NCI-H748 (cell line): ENCODE measurements at regions not wholly inside any gene's neighbourhood (a gene's known extent, or its start where the extent isn't known, plus 50 kb on each side); places are given as distances from the start of the nearest gene placed in this dataset.

ENCODE experiments used
- DNase-seq: peaks from one replicate; lab custom pipeline; 2025; ENCODE audit not compliant: unreplicated experiment; lab: John Stamatoyannopoulos, UW

DNA sequence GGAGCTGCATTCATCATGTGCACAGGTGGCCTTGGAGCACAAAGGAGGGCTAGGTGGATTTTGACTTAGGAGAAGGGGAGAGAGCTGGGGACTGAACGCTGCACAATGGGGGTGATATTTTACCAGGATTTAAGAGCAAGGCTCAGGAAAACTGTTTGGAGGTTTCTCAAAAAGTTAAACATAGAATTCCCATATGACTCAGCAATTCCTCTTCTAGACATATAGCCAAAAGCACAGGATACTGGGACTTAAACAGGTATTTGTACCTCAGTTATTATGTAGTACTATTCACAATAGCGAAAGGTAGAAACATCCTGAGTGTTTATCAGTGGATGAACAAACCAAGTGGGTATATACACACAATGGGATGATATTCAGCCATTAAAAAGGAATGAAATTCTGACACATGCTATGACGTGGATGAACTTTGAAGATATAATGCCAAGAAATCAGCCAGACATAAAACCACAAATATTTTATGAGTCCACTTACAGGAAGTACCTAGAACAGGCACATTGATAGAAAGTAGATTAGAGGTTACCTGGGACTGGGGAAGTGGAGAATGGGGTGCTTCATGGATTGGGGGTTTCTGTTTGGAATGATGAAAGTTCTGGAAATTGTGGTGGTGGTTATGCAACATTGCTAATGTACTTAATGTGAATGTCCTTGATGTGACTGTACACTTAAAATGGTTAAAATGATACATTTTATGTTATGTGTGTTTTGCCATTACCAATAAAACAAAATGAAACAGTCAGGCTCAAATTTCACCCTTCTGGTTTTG is 216.9 kb downstream of the HAUS1 start:
- DNase-seq: no peak

DNA sequence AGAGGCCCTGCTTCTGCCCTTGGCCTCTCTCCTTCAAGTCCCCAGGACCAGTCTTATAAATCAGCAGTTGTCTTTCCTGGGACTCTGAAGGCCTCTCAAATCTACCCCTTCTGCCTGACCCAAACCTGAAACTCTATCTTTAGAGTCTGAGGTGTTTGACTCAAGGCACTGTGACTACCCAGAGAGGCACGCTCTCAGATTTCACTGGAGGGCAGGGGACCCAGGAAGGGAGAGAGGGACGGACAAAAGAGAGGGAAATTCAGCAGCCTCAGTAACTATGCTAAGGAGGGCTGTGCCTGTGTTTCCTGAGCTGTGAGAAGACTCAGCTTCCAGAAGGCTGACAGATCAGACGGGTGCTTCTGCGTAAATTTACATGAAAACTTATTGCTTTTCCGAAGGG is 217.8 kb downstream of the HAUS1 start:
- DNase-seq: no peak

DNA sequence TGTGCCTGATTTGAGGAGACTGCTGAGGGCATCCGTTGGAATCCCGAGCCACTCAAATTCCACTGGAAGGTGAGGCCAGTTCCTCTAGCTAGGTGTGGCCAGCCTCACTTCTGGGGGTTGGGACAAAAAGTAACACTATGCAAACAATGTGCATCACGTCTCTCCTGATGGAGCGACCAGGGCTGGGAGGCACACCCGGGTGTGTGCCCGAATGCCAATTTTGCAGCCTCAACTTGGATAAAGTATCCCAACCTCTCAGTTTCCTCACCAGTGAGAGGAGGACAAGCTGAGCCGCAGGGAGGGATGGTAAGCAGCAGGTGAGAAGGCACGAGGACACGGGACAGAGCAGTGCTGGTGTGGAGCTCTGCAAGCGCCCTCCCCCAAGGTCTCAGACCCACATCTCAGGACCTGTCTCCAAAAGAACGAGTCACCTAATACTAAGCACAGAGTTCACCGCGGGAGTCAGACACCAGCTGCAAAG is 218.3 kb downstream of the HAUS1 start:
- no peak for DNase-seq

DNA sequence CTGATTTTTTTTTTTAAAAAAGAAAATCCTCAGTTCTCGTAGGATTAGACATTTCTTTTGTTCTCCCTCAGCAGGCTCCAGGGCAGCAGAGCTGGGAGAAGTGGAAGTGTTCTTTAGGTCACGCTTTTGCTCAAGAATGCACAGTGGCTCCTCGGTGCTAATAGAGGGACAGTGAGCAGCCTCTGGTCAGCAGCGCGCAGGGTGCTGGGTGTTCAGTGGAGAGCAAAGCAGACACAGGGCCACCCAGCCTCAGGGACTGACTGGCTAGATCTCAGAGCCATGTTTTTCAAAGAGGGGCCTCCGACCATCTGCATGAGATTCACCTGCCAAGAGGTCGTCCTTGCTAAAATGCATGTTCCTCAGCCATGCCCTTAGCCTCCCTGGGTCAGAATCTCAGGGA is 218.8 kb downstream of the HAUS1 start:
- no peak for DNase-seq

DNA sequence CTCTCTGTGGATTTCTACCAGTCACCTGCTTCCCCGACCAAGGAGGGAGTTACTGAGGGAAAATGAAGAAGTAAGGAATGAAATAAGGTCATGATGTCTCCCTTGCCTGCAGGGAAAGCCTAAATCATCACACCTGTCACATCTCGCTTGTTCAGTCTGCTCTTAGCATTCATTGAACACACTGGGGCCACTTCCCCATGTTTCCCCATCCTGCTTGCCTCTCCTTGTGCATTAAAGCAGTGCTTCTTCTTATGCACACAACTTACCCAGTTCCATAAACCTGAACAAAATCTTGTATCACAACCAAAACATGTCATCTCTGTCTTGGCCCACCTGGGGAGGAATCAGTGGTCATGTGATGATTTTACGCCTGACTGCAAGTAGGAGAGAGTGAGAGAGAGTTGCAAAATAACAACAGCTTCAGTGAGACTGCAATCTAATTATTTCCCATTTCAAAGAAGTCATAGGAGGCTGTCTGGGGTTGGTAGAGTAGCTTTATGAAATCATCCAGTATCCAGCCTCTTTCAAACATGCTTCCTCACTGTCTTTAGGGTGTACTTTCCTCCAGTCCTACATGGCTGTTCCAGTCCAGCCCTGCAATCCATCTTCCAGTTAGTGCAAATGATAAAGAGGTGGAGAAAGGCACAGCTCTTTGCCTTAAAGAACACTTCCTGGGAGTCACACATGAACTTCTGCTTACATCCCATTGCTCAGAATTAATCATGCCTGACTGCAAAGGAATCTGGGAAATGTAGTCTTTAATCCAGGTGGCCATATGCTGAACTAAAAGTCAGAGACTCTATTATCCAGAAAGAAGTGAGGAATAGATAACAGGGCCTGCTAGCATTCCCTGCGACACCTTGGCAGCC is 220.1 kb downstream of the HAUS1 start:
- peak; percentile 22 for DNase-seq

DNA sequence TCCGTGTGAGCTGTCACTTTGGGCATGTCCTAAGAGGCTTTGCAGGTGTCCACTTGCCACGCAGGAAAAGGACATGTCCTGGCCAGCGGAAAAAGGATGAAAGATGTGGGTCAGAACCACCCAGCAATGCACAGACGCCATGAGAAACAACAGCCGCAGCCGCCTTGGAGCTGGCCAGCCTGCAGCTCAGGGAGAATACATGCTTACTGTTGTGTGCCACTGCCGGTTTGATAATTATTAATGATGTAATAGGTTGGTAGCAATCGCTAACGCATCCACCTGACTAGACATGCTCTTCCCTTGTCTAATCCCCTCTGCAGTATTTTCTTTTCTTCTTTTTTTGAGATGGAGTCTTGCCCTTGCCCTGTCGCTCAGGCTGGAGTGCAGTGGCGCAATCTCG is 221.7 kb downstream of the HAUS1 start:
- DNase-seq: no peak

DNA sequence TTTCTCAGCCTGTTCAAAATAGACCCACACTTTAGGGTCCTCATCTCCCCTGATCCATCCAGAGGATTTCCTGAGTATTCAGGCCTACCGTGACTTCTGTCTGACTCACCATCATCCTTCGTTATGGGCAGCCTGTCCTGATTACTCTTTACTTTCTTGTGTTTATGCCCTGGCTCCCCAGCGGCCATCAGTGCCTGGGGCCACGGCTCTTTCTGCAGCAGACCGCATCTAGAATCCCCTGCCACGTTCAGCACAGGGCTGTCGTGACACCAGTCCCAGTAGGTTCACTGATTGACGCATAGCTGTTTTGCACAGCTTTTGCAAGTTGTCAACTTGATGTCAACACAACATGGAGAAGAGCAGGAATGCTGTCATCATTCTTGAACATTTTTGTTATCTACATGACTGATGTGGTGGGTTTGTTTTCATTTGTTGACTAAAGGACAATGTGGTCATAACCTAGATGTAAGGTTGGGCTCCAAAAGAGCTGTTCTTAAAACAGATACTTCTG is 225.6 kb downstream of the HAUS1 start:
- no peak for DNase-seq

DNA sequence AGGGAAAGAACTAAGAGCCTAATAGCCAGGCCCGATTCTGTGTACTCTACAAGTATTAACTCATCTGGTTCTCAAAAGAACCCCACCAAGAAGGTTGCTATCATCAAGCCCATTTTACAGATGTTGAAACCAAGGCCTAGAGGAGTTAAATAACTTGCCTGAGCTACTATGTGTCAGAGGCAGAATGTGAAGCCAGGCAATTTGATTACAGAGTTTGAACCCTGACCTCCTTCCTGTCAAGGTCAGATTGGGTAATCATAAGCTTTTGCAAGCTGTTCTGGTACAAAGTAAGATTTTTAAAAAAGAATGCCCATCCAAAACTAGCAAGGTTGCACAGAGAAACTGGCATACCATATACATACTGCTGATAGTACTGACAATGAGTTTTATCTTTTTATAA is 227.1 kb downstream of the HAUS1 start:
- DNase-seq: no peak

DNA sequence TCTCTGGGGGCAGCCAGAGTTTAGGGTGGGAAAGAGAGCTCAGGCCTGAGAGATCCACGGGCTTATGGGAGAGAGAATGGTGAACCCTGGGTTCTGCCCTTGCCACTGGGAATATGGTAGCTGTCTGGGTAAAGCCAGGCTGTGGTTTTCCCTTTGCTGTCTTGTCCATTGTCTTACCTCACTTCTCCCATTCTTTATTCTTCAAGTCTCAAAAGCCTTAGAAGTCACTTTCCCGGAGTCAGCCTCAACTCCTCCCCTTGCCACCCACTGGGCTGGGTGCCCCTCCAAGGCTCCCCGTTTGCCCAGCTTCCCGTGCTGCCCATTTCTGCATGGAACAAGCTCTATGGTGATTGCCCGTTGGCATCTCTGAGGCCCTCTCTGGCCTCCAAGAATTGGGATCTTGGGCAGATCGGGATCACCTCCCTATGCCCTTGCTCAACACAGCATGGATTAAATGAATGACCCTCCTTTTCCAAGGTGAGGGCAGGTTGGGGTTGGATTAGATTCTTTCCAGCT is 228.2 kb downstream of the HAUS1 start:
- DNase-seq: no peak

DNA sequence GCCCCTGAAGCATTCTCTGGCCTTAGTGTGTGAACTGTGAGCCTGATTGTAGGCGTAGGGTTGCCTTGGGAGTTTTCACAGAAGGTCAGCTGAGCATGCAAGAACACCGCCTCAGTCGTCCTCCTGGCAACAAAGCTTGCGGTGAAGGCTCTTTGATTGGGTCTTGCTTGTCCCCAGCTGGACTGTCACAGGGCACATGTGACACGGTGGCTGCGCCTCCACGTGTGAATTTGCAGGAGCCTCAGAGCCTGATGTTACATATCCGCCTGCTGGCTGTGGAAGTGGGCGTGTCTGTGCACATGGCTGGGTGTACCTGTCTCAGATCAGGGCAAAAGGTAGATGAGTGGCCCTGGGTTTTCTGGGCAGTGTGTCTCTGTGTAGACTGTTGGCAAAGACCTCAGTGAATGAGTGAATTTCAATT is 228.7 kb downstream of the HAUS1 start:
- DNase-seq: peak; percentile 61

DNA sequence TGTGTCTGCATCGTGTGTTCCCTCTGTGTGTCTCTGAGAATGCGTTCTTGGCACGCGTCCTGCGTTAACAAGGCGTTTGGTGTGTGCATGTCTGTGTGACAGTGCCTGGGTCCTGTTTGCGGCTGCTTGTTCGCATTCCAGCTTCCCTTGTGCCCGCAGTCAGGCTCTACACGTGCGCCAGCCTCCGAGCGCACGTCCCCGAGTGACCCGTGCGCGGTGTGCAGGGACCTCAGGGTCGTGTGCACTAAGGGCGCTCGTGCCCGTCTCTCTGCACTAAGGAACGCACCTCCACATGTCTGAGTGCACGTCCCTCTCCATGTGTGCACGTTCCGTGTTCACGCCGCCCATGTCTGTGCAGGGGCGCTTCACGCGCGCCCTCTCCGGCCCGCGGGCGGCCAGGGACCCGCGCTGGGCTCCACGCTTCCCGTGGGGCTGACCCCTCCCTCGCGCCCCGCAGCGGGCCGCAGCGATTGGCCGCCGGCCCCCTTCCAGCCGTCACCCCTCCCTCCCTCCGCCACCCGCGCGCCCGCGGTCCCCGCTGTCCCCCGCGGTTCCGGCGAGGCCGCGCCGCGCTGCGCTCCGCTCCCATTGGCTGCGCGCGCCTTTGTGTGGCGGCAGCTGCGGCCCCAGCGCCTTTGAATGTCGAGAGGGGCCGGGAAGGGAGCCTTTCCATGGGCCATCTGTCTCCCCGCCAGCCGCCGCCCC is 229.4 kb downstream of the HAUS1 start:
- DNase-seq: peak; percentile 85

DNA sequence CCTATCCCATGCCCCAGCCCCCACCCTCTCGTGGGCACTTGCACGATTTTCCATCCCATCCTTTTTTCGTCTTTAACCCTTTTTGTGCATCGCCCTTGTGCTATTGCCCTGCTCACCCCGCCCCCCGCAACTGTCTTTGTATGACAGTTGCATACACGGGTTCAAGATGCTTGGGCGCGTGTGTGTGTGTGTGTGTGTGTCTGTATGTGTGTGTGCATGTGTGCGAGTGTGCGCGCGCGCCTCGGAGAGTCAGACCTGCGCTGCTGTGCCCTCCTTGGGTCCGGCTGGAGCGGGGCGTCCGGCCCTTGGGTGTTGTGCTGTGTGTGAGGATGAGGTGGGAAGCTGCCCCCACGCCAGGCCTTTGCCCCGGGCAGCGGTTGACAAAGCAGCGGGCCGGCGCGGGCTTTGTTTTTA is 230.7 kb downstream of the HAUS1 start:
- peak; percentile 74 for DNase-seq

DNA sequence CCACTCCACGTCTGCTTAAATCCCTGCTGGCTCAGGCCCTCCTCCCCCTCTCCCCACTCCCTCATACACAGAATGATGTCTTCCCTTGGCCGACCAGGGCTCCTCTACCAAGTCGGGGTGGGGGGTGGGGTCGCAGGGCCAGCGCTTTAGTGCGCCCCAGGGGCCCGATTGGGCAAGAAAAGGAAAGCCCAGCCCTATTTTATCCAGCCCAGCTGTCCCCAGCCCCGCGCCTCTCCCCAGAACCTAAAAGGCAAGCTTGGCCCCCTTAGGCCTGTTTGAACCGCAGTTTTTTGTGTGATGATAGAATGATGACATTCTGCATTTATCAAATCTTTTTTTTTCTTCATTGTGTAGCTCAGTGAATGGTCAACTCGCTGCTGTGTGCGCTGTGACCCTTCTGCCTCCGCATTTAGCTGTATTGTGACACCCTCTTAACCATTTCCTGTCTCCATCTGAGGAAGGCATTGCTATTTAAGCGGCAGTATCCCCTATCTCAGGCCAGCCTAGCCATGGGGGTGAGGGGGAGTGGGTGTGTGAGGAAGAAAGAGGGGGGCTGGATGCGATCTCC is 231.4 kb downstream of the HAUS1 start:
- DNase-seq: peak; percentile 65

DNA sequence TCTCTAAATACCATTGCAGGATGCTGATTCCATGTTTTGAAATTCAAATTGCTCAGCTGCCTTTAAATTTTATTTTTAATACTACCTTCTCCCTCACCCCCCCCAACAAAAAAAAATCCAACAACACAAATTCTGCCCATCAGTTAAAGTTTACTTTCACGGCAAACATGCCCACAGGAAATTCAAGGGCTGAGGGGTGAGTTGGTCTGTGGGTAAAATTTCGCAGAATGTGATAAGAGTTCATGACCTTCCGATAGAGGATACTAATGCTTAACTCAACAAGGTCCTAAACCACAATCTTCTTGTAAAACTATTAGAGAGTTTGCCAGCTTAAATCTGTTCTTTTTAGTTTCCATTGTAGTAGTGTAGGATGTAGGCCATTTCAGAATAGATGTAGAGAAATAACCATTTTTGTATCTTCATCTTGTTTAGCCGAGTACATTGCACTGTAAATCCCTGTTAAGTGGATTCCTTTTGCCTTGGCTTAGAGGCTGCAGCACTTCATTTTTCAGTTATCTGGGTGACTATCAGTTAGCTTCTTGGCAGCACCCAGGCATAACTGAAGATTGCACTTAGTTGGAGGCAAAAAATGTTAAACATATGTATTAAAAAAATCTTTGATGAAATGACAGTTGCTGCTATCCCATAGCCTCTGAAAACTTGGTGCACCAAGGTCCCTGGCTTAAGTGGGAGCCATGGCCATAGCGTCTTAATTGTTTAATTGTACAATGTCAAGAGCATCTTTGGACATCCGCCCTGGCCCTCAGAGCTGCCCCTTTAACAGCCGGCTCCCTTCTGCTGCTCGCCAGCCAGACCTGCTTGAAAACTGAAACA is 232.3 kb downstream of the HAUS1 start:
- no peak for DNase-seq

DNA sequence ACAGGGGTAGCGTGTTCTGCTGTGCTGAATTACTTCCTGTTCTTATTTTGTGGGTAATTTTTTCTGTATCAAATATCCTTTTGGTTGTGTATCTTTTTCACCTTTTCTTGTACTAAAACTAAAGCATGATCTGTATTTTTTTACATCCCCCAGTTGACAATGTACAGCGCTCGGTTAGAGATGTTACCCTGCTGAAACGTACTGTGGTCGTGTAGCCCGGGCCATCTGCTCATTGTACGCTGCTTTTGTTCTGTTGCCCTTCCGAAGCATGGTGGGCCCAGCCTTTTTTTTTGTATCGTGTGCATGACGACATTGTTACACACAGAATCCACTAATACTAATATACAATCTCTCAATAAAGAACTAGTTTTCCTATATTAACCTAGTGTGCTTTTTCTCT is 233.1 kb downstream of the HAUS1 start:
- no peak for DNase-seq

DNA sequence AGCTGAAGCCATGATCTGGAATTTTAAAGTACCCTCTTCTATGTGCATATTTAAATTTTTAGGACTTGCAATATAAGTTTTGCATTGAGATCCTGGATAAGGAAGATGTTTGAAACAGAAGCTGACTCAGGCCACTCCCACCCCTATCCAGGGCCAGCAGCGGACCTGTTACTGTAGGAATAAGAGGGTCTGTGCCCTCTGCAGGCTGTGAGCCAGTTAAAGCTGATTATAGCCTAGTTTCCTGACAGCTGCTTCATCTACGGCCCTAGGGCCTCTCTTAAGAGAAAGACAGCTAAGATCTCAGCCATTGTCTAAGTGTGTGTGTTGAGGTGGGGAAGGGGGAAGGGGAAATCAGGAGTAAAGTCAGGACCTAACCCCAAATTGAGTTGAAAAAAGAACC is 234.0 kb downstream of the HAUS1 start:
- DNase-seq: no peak

DNA sequence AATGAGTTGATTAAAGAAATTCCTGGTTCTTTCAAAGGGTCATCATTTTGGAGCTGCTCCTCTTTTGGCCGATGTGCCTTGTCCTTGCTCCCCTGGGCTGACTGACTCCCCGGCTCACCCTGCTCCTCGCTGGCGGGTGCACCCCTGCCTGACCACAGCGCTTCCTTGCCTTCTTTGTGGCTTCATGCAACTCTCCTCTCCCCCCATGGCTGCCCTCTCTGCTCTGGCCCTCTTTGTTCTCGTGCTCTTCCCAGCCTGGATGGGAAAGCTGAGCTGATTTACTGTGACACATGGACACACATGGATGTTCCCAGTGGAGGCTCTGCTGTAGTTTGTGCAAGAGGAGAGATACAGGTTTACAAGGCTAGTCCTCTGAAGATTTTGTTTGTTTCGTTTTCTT is 234.6 kb downstream of the HAUS1 start:
- DNase-seq: no peak

DNA sequence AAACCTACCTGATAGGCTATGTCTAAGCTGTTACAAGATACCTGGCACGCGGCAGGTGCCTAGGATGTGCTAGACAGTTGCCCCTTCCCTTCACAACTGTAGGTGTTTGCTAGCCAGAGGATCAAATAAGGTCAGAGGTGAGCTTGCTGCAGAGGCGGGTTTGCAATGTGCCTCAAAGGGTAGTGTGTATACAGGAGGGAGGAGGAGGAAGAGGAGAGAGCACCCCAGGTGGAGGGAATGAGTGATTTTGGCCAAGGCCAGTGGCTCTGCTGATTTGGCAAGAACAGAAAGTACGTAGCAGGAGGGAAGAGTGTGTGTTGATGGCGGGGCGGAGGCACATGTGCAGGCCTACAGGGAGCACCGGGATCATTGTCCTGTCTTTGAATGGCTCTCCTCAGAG is 236.5 kb downstream of the HAUS1 start:
- DNase-seq: no peak

DNA sequence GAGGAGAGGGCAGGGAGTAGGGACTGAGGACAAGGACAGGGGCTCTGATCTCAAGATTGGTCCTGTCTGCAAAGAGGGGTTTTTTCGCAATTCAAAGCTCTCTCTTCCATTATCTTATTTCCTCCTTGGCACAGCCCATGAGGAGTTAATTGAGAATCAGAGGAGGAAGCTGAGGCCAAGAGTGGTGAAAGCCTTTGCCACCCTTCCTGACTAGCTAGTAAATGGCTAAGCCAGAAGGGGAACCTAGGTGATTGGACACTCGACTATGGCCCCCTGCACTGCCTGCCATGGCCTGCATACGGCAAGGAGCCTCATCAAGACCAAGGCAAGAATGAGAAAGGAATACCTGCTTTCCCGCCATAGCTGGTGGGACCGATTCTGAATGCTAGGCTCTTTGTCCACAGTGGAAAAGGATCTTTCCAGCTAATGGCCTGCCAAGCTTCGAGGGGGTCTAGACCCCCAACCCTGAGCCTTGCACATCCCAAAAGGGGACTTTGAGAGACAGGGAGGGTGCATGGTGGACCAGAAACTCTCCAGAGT is 237.9 kb downstream of the HAUS1 start:
- DNase-seq: no peak

DNA sequence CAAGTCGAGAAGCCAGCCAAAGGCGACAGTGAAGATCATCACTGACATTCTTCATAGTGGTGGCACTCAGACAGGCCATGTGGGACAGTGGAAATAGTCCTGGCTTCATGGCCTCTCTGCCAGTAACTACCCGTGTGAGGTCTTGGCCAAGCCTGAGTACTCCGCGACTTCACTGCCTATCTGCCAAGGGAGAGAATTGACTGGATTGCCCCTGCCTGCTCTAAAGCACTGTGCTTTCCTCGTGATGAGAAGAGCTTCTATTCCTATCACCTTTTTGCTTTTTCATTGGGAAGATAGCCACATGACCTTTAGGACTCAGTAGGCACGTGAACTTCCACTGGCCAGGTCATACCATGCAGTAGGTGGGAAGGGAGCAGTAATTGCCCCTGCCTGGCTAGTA is 239.3 kb downstream of the HAUS1 start:
- DNase-seq: no peak
